ENCODE measurements at regions not wholly inside any gene's neighbourhood (a gene's known extent, or its start where the extent isn't known, plus 50 kb on each side); places are given as distances from the start of the nearest gene placed in this dataset.

DNA sequence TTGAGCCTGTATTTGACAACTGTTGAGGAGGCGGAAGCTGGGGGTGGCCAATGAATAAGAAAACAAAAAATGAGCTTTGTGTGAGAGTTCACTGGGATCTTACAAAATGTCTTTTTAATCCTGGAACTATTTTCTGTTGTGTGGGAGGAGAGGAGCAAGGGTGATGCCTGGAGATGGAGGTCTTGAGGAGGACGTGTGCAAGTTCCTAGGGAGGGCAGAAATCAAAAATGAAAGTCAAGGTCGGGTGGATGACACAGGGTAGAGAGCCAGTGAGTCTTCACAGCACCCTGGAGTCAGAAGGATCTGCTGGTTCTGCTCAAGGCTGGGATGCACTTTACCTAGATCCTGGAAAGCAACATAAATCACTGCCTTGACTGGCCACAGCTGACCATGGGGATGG, 180.3 kb upstream of the PKDCC start:
- TF ChIP-seq, protein P1, sequence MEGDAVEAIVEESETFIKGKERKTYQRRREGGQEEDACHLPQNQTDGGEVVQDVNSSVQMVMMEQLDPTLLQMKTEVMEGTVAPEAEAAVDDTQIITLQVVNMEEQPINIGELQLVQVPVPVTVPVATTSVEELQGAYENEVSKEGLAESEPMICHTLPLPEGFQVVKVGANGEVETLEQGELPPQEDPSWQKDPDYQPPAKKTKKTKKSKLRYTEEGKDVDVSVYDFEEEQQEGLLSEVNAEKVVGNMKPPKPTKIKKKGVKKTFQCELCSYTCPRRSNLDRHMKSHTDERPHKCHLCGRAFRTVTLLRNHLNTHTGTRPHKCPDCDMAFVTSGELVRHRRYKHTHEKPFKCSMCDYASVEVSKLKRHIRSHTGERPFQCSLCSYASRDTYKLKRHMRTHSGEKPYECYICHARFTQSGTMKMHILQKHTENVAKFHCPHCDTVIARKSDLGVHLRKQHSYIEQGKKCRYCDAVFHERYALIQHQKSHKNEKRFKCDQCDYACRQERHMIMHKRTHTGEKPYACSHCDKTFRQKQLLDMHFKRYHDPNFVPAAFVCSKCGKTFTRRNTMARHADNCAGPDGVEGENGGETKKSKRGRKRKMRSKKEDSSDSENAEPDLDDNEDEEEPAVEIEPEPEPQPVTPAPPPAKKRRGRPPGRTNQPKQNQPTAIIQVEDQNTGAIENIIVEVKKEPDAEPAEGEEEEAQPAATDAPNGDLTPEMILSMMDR (conservative IDR thresholded peaks at IDR 0.05; ENCODE audit: low read length) = no peak
- no peak for TF ChIP-seq EZH2phosphoT487 (IDR thresholded peaks at IDR 0.05; ENCODE audit: borderline replicate concordance, low read depth, low read length)
